ENCODE measurements at regions not wholly inside any gene's neighbourhood (a gene's known extent, or its start where the extent isn't known, plus 50 kb on each side); places are given as distances from the start of the nearest gene placed in this dataset.

DNA sequence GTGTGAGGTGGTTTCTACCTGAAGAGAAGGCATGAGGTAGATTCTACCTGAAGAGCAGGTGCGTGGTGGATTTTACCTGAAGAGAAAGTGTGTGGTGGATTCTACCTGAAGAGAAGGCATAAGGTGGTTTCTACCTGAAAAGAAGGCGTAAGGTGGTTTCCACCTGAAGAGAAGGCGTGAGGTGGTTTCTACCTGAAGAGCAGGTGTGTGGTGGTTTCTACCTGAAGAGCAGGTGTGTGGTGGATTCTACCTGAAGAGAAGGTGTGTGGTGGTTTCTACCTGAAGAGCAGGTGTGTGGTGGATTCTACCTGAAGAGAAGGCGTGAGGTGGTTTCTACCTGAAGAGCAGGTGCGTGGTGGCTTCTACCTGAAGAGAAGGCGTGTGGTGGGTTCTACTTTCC lies 192.8 kb downstream of the MED10 start:
- H3K4me3 ChIP-seq (ENCODE audit: low read depth in 1 of 2, low read length in 2 of 2), result no peak overlapping the region
- no peak for ATAC-seq (ENCODE audit: insufficient read depth, low read depth)
- H3K36me3 ChIP-seq (ENCODE audit: insufficient read depth, low read length), result no peaks in the 10 kb centered on the region
- DNase-seq, result no peak
- TF ChIP-seq CTCF (IDR thresholded peaks at IDR 0.05; ENCODE audit: borderline replicate concordance, extremely low read depth, low read length, poor library complexity, severe bottlenecking) (no peak), EZH2 (IDR thresholded peaks at IDR 0.05; ENCODE audit: borderline replicate concordance, low read depth, low read length, severe bottlenecking) (no peak)
- H3K4me2 ChIP-seq (ENCODE audit: insufficient read depth, low read length), result no peak overlapping the region
- no peaks in the 10 kb centered on the region for H4K20me1 ChIP-seq (ENCODE audit: insufficient read depth, low read length)
- no peak overlapping the region for H3K9ac ChIP-seq (ENCODE audit: low read depth, low read length)
- no peaks in the 10 kb centered on the region for H3K79me2 ChIP-seq (ENCODE audit: insufficient read depth, low read length)
- H3K27me3 ChIP-seq (ENCODE audit: insufficient read depth, low read length, poor library complexity), result no peaks in the 10 kb centered on the region
- H3K27ac ChIP-seq (ENCODE audit: low read length), result no peak overlapping the region
- H3K4me1 ChIP-seq (ENCODE audit: insufficient read depth, low read length), result no peaks in the 10 kb centered on the region
- no peak overlapping the region for H2AFZ ChIP-seq (ENCODE audit: low read depth, low read length)
- no peaks in the 10 kb centered on the region for H3K9me3 ChIP-seq (ENCODE audit: insufficient read depth, low read length, severe bottlenecking)

- no peak overlapping the region for H3K9ac ChIP-seq (ENCODE audit: low read depth, low read length)
- no peak for DNase-seq
- H4K20me1 ChIP-seq (ENCODE audit: insufficient read depth, low read length), result no peaks in the 10 kb centered on the region
- no peak overlapping the region for H2AFZ ChIP-seq (ENCODE audit: low read depth, low read length)
- TF ChIP-seq CTCF (IDR thresholded peaks at IDR 0.05; ENCODE audit: borderline replicate concordance, extremely low read depth, low read length, poor library complexity, severe bottlenecking) (no peak), EZH2 (IDR thresholded peaks at IDR 0.05; ENCODE audit: borderline replicate concordance, low read depth, low read length, severe bottlenecking) (no peak)
- no peaks in the 10 kb centered on the region for H3K36me3 ChIP-seq (ENCODE audit: insufficient read depth, low read length)
- ATAC-seq (ENCODE audit: insufficient read depth, low read depth), result no peak
- H3K27me3 ChIP-seq (ENCODE audit: insufficient read depth, low read length, poor library complexity), result no peaks in the 10 kb centered on the region
- H3K27ac ChIP-seq (ENCODE audit: low read length), result no peak overlapping the region
- no peaks in the 10 kb centered on the region for H3K4me1 ChIP-seq (ENCODE audit: insufficient read depth, low read length)
- H3K79me2 ChIP-seq (ENCODE audit: insufficient read depth, low read length), result no peaks in the 10 kb centered on the region
- H3K9me3 ChIP-seq (ENCODE audit: insufficient read depth, low read length, severe bottlenecking), result no peaks in the 10 kb centered on the region
- no peak overlapping the region for H3K4me2 ChIP-seq (ENCODE audit: insufficient read depth, low read length)
- H3K4me3 ChIP-seq (ENCODE audit: low read depth in 1 of 2, low read length in 2 of 2), result no peak overlapping the region
Observed at GRCh38 chr5:6184481-6184880, 193.9 kb downstream of the MED10 start.

- no peak overlapping the region for H3K9ac ChIP-seq (ENCODE audit: low read depth, low read length)
- no peak for DNase-seq
- no peak for ATAC-seq (ENCODE audit: insufficient read depth, low read depth)
- H2AFZ ChIP-seq (ENCODE audit: low read depth, low read length), result no peak overlapping the region
- no peaks in the 10 kb centered on the region for H3K4me1 ChIP-seq (ENCODE audit: insufficient read depth, low read length)
- no peaks in the 10 kb centered on the region for H4K20me1 ChIP-seq (ENCODE audit: insufficient read depth, low read length)
- H3K27me3 ChIP-seq (ENCODE audit: insufficient read depth, low read length, poor library complexity), result no peaks in the 10 kb centered on the region
- no peak overlapping the region for H3K4me3 ChIP-seq (ENCODE audit: low read depth in 1 of 2, low read length in 2 of 2)
- H3K27ac ChIP-seq (ENCODE audit: low read length), result no peak overlapping the region
- no peak overlapping the region for H3K4me2 ChIP-seq (ENCODE audit: insufficient read depth, low read length)
- H3K36me3 ChIP-seq (ENCODE audit: insufficient read depth, low read length), result no peaks in the 10 kb centered on the region
- no peaks in the 10 kb centered on the region for H3K9me3 ChIP-seq (ENCODE audit: insufficient read depth, low read length, severe bottlenecking)
- no peaks in the 10 kb centered on the region for H3K79me2 ChIP-seq (ENCODE audit: insufficient read depth, low read length)
- no peak for TF ChIP-seq EZH2 (IDR thresholded peaks at IDR 0.05; ENCODE audit: borderline replicate concordance, low read depth, low read length, severe bottlenecking)
- no peak for TF ChIP-seq CTCF (IDR thresholded peaks at IDR 0.05; ENCODE audit: borderline replicate concordance, extremely low read depth, low read length, poor library complexity, severe bottlenecking)
Observed at GRCh38 chr5:6183391-6184390, 194.7 kb downstream of the MED10 start.
